Natural killer cell (primary cell): ENCODE measurements at regions not wholly inside any gene's neighbourhood (a gene's known extent, or its start where the extent isn't known, plus 50 kb on each side); places are given as distances from the start of the nearest gene placed in this dataset.

ENCODE experiments used
- ATAC-seq, 3 donors: fragments of 150-1000 bp in 2 of 3; fragments of 200-7000 bp in 1 of 3; cut with Tn5 transposase; 1 replicate in 1 of 3; 2 replicates in 2 of 3; pipeline ENCODE4 v1.10.0; 2021; ENCODE audit warnings: mild to moderate bottlenecking in 2 of 3, moderate library complexity in 2 of 3
- DNase-seq, 2 donors: peaks; one replicate each; pipeline versions ENCODE4 v3.0.0 to v3.0.0-alpha.2; 2013 to 2021; ENCODE audit warnings: mixed read lengths in 1 of 2
- H3K27ac ChIP-seq: one replicate; pipeline ENCODE4 v1.5.1; 2013; ENCODE audit warnings: mild to moderate bottlenecking, low read length
- H3K27me3 ChIP-seq: one replicate; pipeline ENCODE4 v1.6.1; 2013; ENCODE audit warnings: low read length; ENCODE audit not compliant: control insufficient read depth, insufficient read depth
- H3K36me3 ChIP-seq: one replicate; pipeline ENCODE4 v1.6.1; 2013; ENCODE audit warnings: low read length; ENCODE audit not compliant: control insufficient read depth, insufficient read depth
- H3K4me1 ChIP-seq: one replicate; pipeline ENCODE4 v1.6.1; 2013; ENCODE audit warnings: low read length; ENCODE audit not compliant: control insufficient read depth, insufficient read depth
- H3K4me3 ChIP-seq: one replicate; pipeline ENCODE4 v1.5.1; 2013; ENCODE audit warnings: low read length
- H3K9me3 ChIP-seq: one replicate; pipeline ENCODE4 v1.6.1; 2013; ENCODE audit warnings: low read length; ENCODE audit not compliant: control insufficient read depth, insufficient read depth
- H3K27ac Mint-ChIP-seq, 2 donors: one replicate each; pipeline ENCODE4 v1.8.0; 2022; ENCODE audit warnings: mild to moderate bottlenecking in 2 of 2, mixed read lengths in 2 of 2, moderate library complexity in 1 of 2
- H3K27me3 Mint-ChIP-seq, 2 donors: one replicate each; pipeline ENCODE4 v1.8.0; 2022; ENCODE audit warnings: low read depth in 2 of 2, mixed read lengths in 2 of 2
- H3K36me3 Mint-ChIP-seq: one replicate; pipeline ENCODE4 v1.8.0; 2022; ENCODE audit warnings: mixed read lengths
- H3K4me1 Mint-ChIP-seq, 2 donors: one replicate each; pipeline ENCODE4 v1.8.0; 2022; ENCODE audit warnings: mixed read lengths in 2 of 2
- H3K4me3 Mint-ChIP-seq: one replicate; pipeline ENCODE4 v1.8.0; 2022; ENCODE audit warnings: mild to moderate bottlenecking, moderate library complexity, mixed read lengths
- H3K9me3 Mint-ChIP-seq, 2 donors: one replicate each; pipeline ENCODE4 v1.8.0; 2022; ENCODE audit warnings: mixed read lengths in 2 of 2
- CTCF ChIP-seq: fragments of 200-600 bp; IDR thresholded peaks from one replicate; pipeline ENCODE4 v1.8.0; 2022; ENCODE audit warnings: antibody characterized with exemption
- WGBS: methylation state at CpG from one replicate; pipeline ENCODE4 v1.1.7; 2013; ENCODE audit warnings: missing lambda C conversion rate; ENCODE audit not compliant: insufficient coverage; 5-methylcytosine and 5-hydroxymethylcytosine counted together
- intact Hi-C: fragments of 100-400 bp; cut with micrococcal nuclease; formaldehyde crosslinking; loops from one replicate; pipeline ENCODE4 v1.14.2; 2022

DNA sequence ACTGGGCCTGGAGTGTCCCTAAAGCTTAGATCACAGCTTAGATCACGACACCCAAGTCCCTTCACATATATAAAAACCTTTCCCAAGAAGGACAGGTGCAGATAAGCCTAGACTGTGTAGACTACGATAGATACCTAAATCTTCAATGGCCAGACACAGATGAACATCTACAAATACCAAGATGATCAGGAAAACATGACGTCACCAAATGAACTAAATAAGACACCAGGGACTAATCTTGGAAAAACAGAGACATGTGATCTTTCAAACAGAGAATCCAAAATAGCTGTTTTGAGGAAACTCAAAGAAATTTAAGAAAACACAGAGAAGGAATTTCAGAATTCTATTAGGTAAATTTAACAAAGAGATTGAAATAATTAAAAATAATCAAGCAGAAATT, 1082.6 kb upstream of the PHF14 start:
- Mint-ChIP-seq H3K4me1 (no peaks in the 10 kb centered on the region), H3K27me3 (no peaks in the 10 kb centered on the region), H3K4me3 (no peak overlapping the region), H3K9me3 (peaks cover 17 to 25% of the 10 kb centered on the region in 2 donors), H3K36me3 (peaks cover 8% of the 10 kb centered on the region), H3K27ac (no peak overlapping the region)
- Histone ChIP-seq H3K4me3 (no peak overlapping the region), H3K27ac (no peak overlapping the region), H3K4me1 (no peaks in the 10 kb centered on the region), H3K36me3 (no peaks in the 10 kb centered on the region), H3K9me3 (peaks cover 13% of the 10 kb centered on the region), H3K27me3 (no peaks in the 10 kb centered on the region)
- WGBS = 63% methylated on average over 3 of the region's 3 CpGs
- intact Hi-C loops = no loop called here
- DNase-seq = no peak
- ATAC-seq = no peak
- TF ChIP-seq CTCF = no peak

GRCh38 chr7:9900339-9900738, 1073.3 kb upstream of the PHF14 start:
- Mint-ChIP-seq H3K27ac (no peak overlapping the region), H3K27me3 (no peaks in the 10 kb centered on the region), H3K4me1 (no peaks in the 10 kb centered on the region), H3K4me3 (no peak overlapping the region), H3K9me3 (peaks cover 19 to 34% of the 10 kb centered on the region in 2 donors), H3K36me3 (peaks cover 19% of the 10 kb centered on the region)
- H3K4me3 ChIP-seq = no peak overlapping the region
- 63% methylated on average over 2 of the region's 2 CpGs for WGBS
- no peak for TF ChIP-seq CTCF
- no peak for ATAC-seq
- no peaks in the 10 kb centered on the region for H3K27me3 ChIP-seq
- H3K27ac ChIP-seq = no peak overlapping the region
- intact Hi-C loops = no loop called here
- H3K36me3 ChIP-seq = no peaks in the 10 kb centered on the region
- no peaks in the 10 kb centered on the region for H3K9me3 ChIP-seq
- no peaks in the 10 kb centered on the region for H3K4me1 ChIP-seq
- no peak for DNase-seq

- H3K4me1 ChIP-seq = no peaks in the 10 kb centered on the region
- H3K36me3 Mint-ChIP-seq = no peaks in the 10 kb centered on the region
- peaks cover 8 to 20% of the 10 kb centered on the region in 2 donors for H3K9me3 Mint-ChIP-seq
- H3K27me3 Mint-ChIP-seq = no peaks in the 10 kb centered on the region
- ATAC-seq (no peak), DNase-seq (no peak)
- H3K4me3 ChIP-seq = no peak overlapping the region
- no peak overlapping the region for H3K27ac ChIP-seq
- TF ChIP-seq CTCF = no peak
- H3K9me3 ChIP-seq = peaks cover 4% of the 10 kb centered on the region
- no peaks in the 10 kb centered on the region for H3K4me1 Mint-ChIP-seq
- 91% methylated on average over 3 of the region's 3 CpGs for WGBS
- H3K4me3 Mint-ChIP-seq = no peak overlapping the region
- intact Hi-C loops = no loop called here
- H3K27me3 ChIP-seq = no peaks in the 10 kb centered on the region
- H3K27ac Mint-ChIP-seq = no peak overlapping the region
- no peaks in the 10 kb centered on the region for H3K36me3 ChIP-seq
Measured at GRCh38 chr7:9921326-9921725, 1052.3 kb upstream of the PHF14 start.

- ATAC-seq = no peak
- no peak for TF ChIP-seq CTCF
- Histone ChIP-seq H3K4me3 (no peak overlapping the region), H3K9me3 (no peaks in the 10 kb centered on the region), H3K27me3 (no peaks in the 10 kb centered on the region), H3K4me1 (no peaks in the 10 kb centered on the region), H3K36me3 (no peaks in the 10 kb centered on the region), H3K27ac (no peak overlapping the region)
- peaks cover 7 to 8% of the 10 kb centered on the region in 2 donors for H3K9me3 Mint-ChIP-seq
- intact Hi-C loops = no loop called here
- H3K27me3 Mint-ChIP-seq = no peaks in the 10 kb centered on the region
- WGBS = 40% methylated on average over 1 of the region's 2 CpGs
- no peaks in the 10 kb centered on the region for H3K36me3 Mint-ChIP-seq
- no peak overlapping the region for H3K4me3 Mint-ChIP-seq
- H3K4me1 Mint-ChIP-seq = no peaks in the 10 kb centered on the region
- H3K27ac Mint-ChIP-seq = no peak overlapping the region
- DNase-seq = no peak
Measured at GRCh38 chr7:9937944-9938631, 1035.6 kb upstream of the PHF14 start.
